Loucy (cell line): ENCODE measurements at regions not wholly inside any gene's neighbourhood (a gene's known extent, or its start where the extent isn't known, plus 50 kb on each side); places are given as distances from the start of the nearest gene placed in this dataset.

Source experiments
- H2AFZ ChIP-seq: fragments of 200-600 bp; sonication (generic); 2 replicates; pipeline ENCODE4 v1.6.0; 2016; ENCODE audit warnings: antibody characterized with exemption, mild to moderate bottlenecking, low read length, moderate library complexity
- H3F3A ChIP-seq: fragments of 200-600 bp; 2 replicates; pipeline ENCODE4 v1.6.0; 2016; ENCODE audit warnings: antibody characterized with exemption, low read depth, mild to moderate bottlenecking
- H3K27me3 ChIP-seq: fragments of 200-600 bp; sonication (generic); 2 replicates; pipeline ENCODE4 v1.6.1; 2014; ENCODE audit warnings: low read length, mild to moderate bottlenecking; ENCODE audit not compliant: insufficient read depth, poor library complexity, severe bottlenecking
- H3K36me3 ChIP-seq: fragments of 200-600 bp; sonication (generic); 2 replicates; pipeline ENCODE4 v1.6.1; 2016; ENCODE audit warnings: low read length; ENCODE audit not compliant: insufficient read depth
- H3K4me1 ChIP-seq: fragments of 200-600 bp; sonication (generic); 2 replicates; pipeline ENCODE4 v1.5.1; 2014; ENCODE audit warnings: low read length, mild to moderate bottlenecking; ENCODE audit not compliant: insufficient read depth, poor library complexity, severe bottlenecking
- H3K4me2 ChIP-seq: fragments of 200-600 bp; sonication (generic); 2 replicates; pipeline ENCODE4 v1.6.0; 2014; ENCODE audit warnings: antibody characterized with exemption, low read length, low read depth, mild to moderate bottlenecking; ENCODE audit not compliant: poor library complexity, severe bottlenecking
- H3K4me3 ChIP-seq: fragments of 200-600 bp; sonication (generic); 2 replicates; pipeline ENCODE4 v1.5.1; 2014; ENCODE audit warnings: low read length, mild to moderate bottlenecking, mixed read lengths; ENCODE audit not compliant: poor library complexity, severe bottlenecking
- H3K79me2 ChIP-seq: fragments of 200-600 bp; sonication (generic); 2 replicates; pipeline ENCODE4 v1.6.1; 2014; ENCODE audit warnings: low read length; ENCODE audit not compliant: insufficient read depth
- H3K9ac ChIP-seq: fragments of 200-600 bp; sonication (generic); 2 replicates; pipeline ENCODE4 v1.6.0; 2014; ENCODE audit warnings: mild to moderate bottlenecking, low read depth, low read length, moderate library complexity; ENCODE audit not compliant: poor library complexity, severe bottlenecking
- H3K9me2 ChIP-seq: fragments of 200-600 bp; sonication (generic); replicated peaks from 2 replicates; pipeline ENCODE4 v1.6.1; 2016; ENCODE audit warnings: low read depth, low read length, mixed read lengths
- H3K9me3 ChIP-seq: fragments of 200-600 bp; sonication (generic); 2 replicates; pipeline ENCODE4 v1.6.1; 2014; ENCODE audit warnings: mild to moderate bottlenecking, antibody characterized with exemption, low read length, low read depth; ENCODE audit not compliant: insufficient read depth
- H4K20me1 ChIP-seq: fragments of 200-600 bp; sonication (generic); 2 replicates; pipeline ENCODE4 v1.6.0; 2014; ENCODE audit warnings: antibody characterized with exemption, low read length, mild to moderate bottlenecking; ENCODE audit not compliant: insufficient read depth, poor library complexity, severe bottlenecking
- EZH2phosphoT487 ChIP-seq: fragments of 200-600 bp; IDR thresholded peaks from 2 replicates; pipeline ENCODE4 v1.6.1; 2018; ENCODE audit warnings: antibody characterized with exemption, mild to moderate bottlenecking, moderate library complexity, borderline replicate concordance
- TF ChIP-seq, protein P1 (sequence below): fragments of 200-600 bp; sonication (generic); conservative IDR thresholded peaks from 2 replicates; pipeline ENCODE4 v1.5.1; 2014; ENCODE audit warnings: mild to moderate bottlenecking, antibody characterized with exemption, low read length

DNA sequence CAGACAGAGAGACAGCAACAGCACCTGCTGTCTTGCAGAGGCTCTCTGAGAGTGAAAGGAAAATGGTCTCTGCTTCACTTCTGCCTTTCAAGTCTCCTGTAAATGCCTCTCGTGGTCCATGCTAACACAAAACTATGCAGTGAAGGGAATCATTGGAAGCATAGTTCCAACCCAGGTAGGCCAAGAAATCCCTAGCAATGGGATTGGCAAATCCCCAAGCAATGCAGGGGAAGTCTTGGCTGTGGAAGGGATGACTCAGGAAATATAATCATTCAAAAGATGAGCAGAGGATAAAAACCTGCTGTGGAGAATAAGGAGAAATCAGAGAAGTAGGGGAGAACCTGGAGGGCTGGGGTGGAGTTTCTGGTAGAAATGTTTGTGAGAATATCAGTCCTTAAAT lies 216.1 kb upstream of the ZBED5 start:
- TF ChIP-seq, protein P1, sequence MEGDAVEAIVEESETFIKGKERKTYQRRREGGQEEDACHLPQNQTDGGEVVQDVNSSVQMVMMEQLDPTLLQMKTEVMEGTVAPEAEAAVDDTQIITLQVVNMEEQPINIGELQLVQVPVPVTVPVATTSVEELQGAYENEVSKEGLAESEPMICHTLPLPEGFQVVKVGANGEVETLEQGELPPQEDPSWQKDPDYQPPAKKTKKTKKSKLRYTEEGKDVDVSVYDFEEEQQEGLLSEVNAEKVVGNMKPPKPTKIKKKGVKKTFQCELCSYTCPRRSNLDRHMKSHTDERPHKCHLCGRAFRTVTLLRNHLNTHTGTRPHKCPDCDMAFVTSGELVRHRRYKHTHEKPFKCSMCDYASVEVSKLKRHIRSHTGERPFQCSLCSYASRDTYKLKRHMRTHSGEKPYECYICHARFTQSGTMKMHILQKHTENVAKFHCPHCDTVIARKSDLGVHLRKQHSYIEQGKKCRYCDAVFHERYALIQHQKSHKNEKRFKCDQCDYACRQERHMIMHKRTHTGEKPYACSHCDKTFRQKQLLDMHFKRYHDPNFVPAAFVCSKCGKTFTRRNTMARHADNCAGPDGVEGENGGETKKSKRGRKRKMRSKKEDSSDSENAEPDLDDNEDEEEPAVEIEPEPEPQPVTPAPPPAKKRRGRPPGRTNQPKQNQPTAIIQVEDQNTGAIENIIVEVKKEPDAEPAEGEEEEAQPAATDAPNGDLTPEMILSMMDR: no peak
- TF ChIP-seq EZH2phosphoT487: no peak

DNA sequence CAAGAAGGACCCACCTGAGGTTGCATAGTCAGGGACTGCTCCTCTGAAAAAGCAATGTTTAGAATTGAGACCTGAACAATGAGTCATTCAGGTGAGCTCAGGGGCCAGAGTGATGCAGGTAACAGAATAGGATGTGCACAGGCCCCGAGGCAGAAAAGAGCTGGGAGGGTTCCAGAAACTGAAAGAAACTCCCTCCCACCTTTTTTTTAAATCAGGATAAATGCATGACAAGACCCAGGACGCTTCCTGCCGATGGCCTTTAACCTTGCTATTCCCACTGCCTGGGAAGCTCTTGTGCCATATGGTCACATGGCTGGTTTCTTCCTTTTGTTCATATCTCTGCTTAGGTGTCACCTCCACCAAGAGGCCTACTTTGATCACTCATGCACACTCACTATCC lies 214.2 kb upstream of the ZBED5 start:
- Histone ChIP-seq H3K4me3 (no peak overlapping the region), H3F3A (no peaks in the 10 kb centered on the region), H3K9me3 (no peaks in the 10 kb centered on the region), H3K27me3 (no peaks in the 10 kb centered on the region), H2AFZ (no peak overlapping the region), H3K79me2 (no peaks in the 10 kb centered on the region), H3K4me2 (no peak overlapping the region), H4K20me1 (no peaks in the 10 kb centered on the region), H3K9ac (no peak overlapping the region), H3K36me3 (no peaks in the 10 kb centered on the region), H3K9me2 (no peaks in the 10 kb centered on the region), H3K4me1 (peaks cover 3% of the 10 kb centered on the region)
- TF ChIP-seq EZH2phosphoT487: no peak
- TF ChIP-seq, protein P1: no peak

More for the DNA sequence above, 216.1 kb upstream of the ZBED5 start:
- H3K9ac ChIP-seq: no peak overlapping the region
- no peaks in the 10 kb centered on the region for H3F3A ChIP-seq
- H3K4me3 ChIP-seq: no peak overlapping the region
- no peaks in the 10 kb centered on the region for H3K27me3 ChIP-seq
- no peaks in the 10 kb centered on the region for H3K36me3 ChIP-seq
- peak overlapping the region; percentile 2; the same call in 1 of the 2 replicates for H2AFZ ChIP-seq
- no peaks in the 10 kb centered on the region for H3K9me2 ChIP-seq
- no peaks in the 10 kb centered on the region for H3K9me3 ChIP-seq
- no peak overlapping the region for H3K4me2 ChIP-seq
- no peaks in the 10 kb centered on the region for H4K20me1 ChIP-seq
- peaks cover 8% of the 10 kb centered on the region for H3K4me1 ChIP-seq
- no peaks in the 10 kb centered on the region for H3K79me2 ChIP-seq

DNA sequence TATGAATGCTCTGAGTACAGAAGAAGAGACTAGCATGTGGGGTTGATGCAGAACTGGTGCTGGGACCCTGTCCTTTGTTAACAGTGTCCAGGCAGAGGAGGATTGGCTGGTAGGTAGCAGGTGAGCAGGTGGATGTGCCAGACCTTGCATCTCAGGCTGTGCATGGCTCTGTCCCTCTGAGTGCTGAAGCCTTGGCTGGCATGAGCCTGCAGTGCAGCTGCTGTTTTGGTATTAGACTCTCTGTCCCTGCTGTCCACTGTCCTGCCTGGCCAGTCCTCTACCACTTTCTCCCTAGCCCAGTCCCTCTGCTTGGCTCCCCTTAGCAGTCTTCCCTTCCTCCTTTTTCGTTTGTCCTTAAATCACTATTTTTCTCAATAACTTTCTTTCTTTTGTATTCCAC lies 213.6 kb upstream of the ZBED5 start:
- no peaks in the 10 kb centered on the region for H4K20me1 ChIP-seq
- no peak for TF ChIP-seq EZH2phosphoT487
- TF ChIP-seq, protein P1: no peak
- H3K27me3 ChIP-seq: no peaks in the 10 kb centered on the region
- no peaks in the 10 kb centered on the region for H3K9me2 ChIP-seq
- H3K4me3 ChIP-seq: no peak overlapping the region
- no peaks in the 10 kb centered on the region for H3K4me1 ChIP-seq
- H3K9ac ChIP-seq: no peak overlapping the region
- no peak overlapping the region for H2AFZ ChIP-seq
- H3K79me2 ChIP-seq: no peaks in the 10 kb centered on the region
- H3K9me3 ChIP-seq: no peaks in the 10 kb centered on the region
- no peak overlapping the region for H3K4me2 ChIP-seq
- H3K36me3 ChIP-seq: no peaks in the 10 kb centered on the region
- no peaks in the 10 kb centered on the region for H3F3A ChIP-seq
